ENCODE measurements at regions not wholly inside any gene's neighbourhood (a gene's known extent, or its start where the extent isn't known, plus 50 kb on each side); places are given as distances from the start of the nearest gene placed in this dataset.
"Not testable (repeated sequence)": the region's sequence is repeated elsewhere in the genome, so short reads cannot be mapped to it uniquely, and the experiment has no call there.

DNA sequence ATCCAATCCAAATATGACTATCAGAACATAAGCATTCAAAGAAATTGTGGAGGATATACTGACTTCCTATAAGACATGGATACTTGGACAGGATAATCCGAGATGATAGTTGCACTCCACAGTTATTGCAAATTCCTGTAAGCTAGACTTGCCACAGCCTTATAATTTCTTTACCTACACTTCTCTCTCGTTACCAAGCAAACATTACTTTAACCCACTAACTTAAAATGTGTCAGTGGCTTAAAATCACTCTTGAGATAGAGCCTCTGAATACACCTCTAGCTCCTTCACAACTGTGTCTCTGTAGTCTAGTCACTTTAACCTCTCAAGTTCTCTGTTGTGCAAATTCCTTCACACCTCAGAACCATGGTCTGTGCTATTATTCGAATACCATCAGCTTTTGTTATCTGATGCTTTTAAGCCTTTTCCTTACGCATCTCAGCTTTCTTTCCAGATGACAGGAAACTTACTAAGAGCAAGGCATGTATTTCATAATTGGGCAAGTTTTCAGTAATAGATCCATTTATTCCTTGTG is 474.9 kb upstream of the MIR17HG start:
- DNase-seq (ENCODE audit: low spot score) (no peak), FAIRE-seq (no peak)

- no peak for FAIRE-seq
These were observed 466.7 kb upstream of the MIR17HG start for GRCh38 chr13:90880790-90881189.

GRCh38 chr13:90882551-90882950 is 464.9 kb upstream of the MIR17HG start:
- FAIRE-seq: no peak
- no peak for DNase-seq (ENCODE audit: low spot score)

More at GRCh38 chr13:90880790-90881189, 466.7 kb upstream of the MIR17HG start:
- no peak for DNase-seq (ENCODE audit: low spot score)

DNA sequence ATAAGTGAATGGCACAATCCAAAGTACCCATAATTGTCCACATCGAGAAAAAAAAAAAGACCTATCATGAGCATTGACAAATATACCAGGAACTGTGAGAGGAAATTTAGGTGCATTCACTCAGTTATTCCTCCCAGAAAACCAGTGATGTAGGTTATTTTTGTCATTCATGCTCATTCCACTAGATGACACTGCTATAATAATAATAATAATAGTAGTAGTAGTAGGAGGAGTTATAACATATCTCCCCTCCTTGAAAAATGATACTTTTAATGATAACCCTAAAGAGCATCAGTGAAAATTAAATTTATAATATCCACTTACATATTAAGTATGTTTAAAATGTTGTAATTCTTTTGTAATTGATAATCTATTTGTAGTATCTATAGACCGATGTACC is 463.9 kb upstream of the MIR17HG start:
- DNase-seq (ENCODE audit: low spot score) (no peak), FAIRE-seq (no peak)

DNA sequence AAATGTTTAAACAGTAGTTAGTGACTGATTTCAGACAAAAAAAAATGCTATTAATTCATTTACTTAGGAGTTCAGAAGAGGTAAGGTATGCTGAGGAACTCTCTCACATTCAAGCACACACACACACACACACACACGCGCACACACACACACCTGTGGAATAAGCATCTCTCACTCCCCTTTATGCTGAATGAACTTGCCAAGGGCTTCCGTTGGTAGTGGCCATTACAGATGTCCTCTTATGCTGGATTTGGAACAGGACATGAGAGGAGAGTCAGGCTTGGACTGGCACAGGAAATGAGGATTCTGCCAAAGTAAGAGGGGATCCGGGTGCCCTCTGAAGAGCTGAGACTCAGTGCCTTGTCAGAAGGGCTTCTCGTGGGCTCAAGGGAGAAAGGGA is 463.4 kb upstream of the MIR17HG start:
- FAIRE-seq: no peak

GRCh38 chr13:90889906-90890834 is 457.3 kb upstream of the MIR17HG start:
- peak; percentile 38 for FAIRE-seq
- DNase-seq (ENCODE audit: low spot score): no peak

More for the DNA sequence above, 463.4 kb upstream of the MIR17HG start:
- no peak for DNase-seq (ENCODE audit: low spot score)

DNA sequence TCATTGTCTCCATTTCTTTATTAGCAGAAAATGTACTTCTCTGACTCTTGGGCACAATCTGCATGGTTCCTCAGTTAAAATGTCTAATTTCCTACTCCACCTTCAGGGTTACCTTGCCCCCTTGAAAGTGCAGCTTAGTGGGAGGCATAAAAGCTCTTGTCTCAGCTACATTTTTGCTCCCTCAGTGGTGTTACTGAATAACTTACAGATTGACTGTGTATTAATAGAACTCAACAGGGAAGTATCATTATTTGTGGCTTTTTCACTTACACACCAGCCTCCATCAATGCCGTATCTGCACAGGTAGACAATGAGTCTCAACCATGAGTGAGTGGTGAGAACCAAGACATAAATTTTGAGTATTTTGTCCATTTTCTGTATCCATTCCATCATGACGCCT is 456.2 kb upstream of the MIR17HG start:
- FAIRE-seq (no peak), DNase-seq (ENCODE audit: low spot score) (no peak)

DNA sequence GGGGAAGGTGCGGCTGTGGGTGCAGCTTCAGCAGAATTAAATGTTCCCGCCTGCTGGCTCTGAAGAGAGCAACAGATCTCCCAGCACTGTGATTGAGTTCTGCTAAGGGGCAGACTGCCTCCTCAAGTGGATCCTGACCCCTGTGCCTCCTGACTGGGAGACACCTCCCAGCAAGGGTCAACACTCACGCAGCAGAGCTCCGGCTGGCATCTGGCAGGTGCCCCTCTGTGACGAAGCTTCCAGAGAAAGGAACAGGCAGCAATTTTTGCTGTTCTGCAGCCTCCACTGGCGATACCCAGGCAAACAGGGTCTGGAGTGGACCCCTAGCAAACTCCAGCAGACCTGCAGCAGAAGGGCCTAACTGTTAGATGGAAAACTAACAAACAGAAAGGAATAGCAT is 454.3 kb upstream of the MIR17HG start:
- not testable (repeated sequence) for FAIRE-seq; DNase-seq (ENCODE audit: low spot score)

DNA sequence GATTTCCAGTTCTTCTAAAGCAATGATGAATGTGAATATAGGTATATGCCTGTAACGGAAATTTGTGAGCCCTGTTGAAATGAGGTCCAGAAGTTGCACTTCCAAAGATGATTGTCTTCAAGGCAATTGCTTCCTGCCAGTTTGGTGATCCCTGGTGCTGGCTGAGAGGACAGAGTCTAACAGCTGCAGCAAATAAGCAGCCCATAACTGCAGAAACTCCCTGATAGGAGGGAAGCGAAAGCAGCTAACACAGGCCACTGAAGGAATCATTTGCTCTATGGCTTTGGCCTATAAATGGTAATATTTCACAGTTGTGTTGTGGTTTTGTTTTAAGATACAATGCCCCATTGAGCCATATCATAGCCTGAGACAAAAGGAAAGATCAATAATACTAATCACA is 451.5 kb upstream of the MIR17HG start:
- FAIRE-seq: no peak
- DNase-seq (ENCODE audit: low spot score): no peak

DNA sequence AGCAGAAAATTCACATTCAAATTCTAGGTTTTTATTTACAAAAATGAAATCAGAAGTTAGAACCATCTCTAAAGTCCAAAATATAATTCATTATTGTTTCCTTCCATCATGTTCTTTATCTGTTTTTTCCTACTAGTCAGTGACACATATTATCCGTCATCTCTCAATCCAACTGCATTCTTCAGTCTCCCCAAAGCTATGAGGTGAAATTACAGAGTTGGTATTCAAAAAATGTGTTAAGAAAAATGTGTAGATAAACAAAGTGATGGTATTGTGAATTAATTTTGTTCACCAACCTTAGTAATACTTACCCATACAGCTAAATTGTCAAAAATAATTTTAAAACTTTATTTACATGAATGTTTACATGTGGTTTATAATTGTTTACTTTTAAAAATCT is 448.7 kb upstream of the MIR17HG start:
- DNase-seq (ENCODE audit: low spot score): no peak
- no peak for FAIRE-seq

- FAIRE-seq (no peak), DNase-seq (ENCODE audit: low spot score) (no peak)
These were observed 448.1 kb upstream of the MIR17HG start for GRCh38 chr13:90899416-90899815.

DNA sequence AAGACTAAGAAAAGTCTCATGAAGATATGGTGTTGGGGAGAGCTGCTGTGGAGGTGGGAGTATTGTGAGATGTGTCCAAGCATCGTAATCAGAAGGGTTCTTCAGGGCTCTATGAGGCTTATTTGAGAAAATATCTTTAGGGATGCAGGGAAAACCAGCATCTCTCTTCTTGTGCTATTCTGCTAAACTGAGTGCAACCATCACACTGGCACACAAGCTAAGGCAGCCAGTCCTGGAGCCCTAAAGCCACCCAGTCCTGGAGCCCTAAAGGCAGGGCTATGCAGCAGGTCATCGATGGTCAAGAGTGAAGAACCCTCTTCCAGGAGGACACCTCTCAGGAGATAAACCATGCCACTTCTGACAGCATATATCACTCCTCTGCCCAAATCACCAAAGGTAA is 445.2 kb upstream of the MIR17HG start:
- no peak for DNase-seq (ENCODE audit: low spot score)
- no peak for FAIRE-seq

- no peak for FAIRE-seq
- no peak for DNase-seq (ENCODE audit: low spot score)
These were observed 440.9 kb upstream of the MIR17HG start for GRCh38 chr13:90906554-90906953.

- no peak for FAIRE-seq
- no peak for DNase-seq (ENCODE audit: low spot score)
These were observed 438.7 kb upstream of the MIR17HG start for GRCh38 chr13:90908792-90909191.

- no peak for FAIRE-seq
- no peak for DNase-seq (ENCODE audit: low spot score)
These were observed 437.4 kb upstream of the MIR17HG start for GRCh38 chr13:90910018-90910639.

GRCh38 chr13:90912247-90912646 is 435.2 kb upstream of the MIR17HG start:
- DNase-seq (ENCODE audit: low spot score) (no peak), FAIRE-seq (no peak)

DNA sequence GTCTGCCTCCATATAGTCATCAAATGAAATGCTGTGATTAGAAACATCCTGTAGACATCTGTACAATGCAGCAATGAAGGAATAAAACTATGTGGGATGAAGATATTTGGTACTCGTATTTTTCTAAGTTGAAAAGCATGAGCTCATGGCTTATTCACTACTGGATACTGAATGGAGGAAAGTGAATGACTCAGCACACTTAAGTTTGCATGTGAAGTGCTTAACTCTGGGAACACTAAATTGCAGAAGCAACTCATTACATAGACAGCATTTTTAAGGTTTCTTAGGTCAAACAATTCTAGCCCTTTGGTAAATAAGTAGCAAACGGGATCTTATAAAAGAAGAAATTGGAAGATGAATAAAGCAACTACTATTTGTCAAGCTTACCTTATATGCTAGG is 429.0 kb upstream of the MIR17HG start:
- peak; percentile 43 for DNase-seq (ENCODE audit: low spot score)
- FAIRE-seq: peak; percentile 80

GRCh38 chr13:90919153-90919552 is 428.3 kb upstream of the MIR17HG start:
- FAIRE-seq: no peak
- DNase-seq (ENCODE audit: low spot score): no peak

- FAIRE-seq: peak; percentile 90
- peak; percentile 70 for DNase-seq (ENCODE audit: low spot score)
These were observed 421.0 kb upstream of the MIR17HG start for GRCh38 chr13:90926459-90926858.

DNA sequence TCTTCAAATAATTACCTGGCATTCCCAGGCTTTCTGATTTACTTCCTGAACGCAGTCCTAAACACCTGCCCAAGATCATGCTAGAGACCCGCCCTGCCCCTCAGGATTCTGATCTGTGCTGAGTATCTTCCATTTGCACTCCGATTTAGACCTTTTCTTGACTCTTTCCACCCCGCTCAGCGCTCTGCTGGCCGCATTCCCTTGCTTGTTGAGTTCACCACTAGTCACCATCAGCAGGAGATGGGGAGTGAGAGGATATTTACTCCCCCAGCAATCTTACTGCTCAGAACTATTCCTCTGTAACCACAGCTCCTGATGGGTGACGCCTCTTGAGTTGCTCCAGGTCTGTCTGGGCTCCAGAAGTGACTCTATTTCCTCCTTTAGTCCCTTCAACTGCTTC is 419.4 kb upstream of the MIR17HG start:
- DNase-seq (ENCODE audit: low spot score): peak; percentile 8
- FAIRE-seq: no peak

GRCh38 chr13:90933097-90933826 is 414.2 kb upstream of the MIR17HG start:
- no peak for FAIRE-seq
- DNase-seq (ENCODE audit: low spot score): peak; percentile 35

DNA sequence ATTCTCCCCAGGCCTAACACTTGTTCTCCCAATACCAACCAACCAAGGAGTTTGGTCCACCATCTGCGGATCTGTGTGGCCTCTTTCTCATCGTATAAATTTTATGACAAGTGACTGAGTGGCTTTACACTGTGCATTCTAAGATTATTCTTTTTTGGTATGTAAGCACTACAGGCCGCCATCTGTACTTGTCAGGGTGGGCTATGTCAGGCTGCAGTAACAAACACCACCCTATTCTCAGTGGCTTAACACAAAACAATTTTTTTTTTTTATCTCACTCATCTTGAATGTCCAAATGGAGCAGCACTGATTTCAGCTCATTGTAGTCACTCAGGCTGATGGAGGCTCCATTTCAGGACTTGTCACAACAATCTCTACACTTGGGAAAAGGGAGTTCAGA is 412.7 kb upstream of the MIR17HG start:
- no peak for FAIRE-seq
- DNase-seq (ENCODE audit: low spot score): no peak

All from RCC 7860 (cell line).